K562 (cell line): ENCODE measurements at regions not wholly inside any gene's neighbourhood (a gene's known extent, or its start where the extent isn't known, plus 50 kb on each side); places are given as distances from the start of the nearest gene placed in this dataset.

ENCODE experiments used
- ATAC-seq: fragments of 200-7000 bp; cut with Tn5 transposase; 3 replicates; pipeline ENCODE4 v1.9.1; 2020; ENCODE audit warnings: moderate library complexity
- BruUV-seq: library from RNA; stranded (reverse); fragments of 400-500 nt; replicated peaks from 2 replicates; lab custom pipeline; 2021; lab: Mats Ljungman, UMichigan
- CTCF ChIA-PET: fragments of 300-600 bp; formaldehyde crosslinking; extraction: SDS; loops from one replicate; lab custom pipeline; 2021; ENCODE audit warnings: low intra/inter-chr PET ratio; lab: Yijun Ruan, JAX
- POLR2A ChIA-PET: fragments of 300-600, 350-650 bp; sonication (Branson Sonifier 250); formaldehyde crosslinking; extraction: SDS; loops from one replicate; lab custom pipeline; 2021; ENCODE audit warnings: antibody characterized with exemption, inconsistent platforms; lab: Yijun Ruan, JAX
- DNase-seq, 4 experiments: peaks; one replicate each; pipeline versions ENCODE4 v3.0.0 to v3.0.0-alpha.2; 2011 to 2018; ENCODE audit warnings: low spot score in 3 of 4, mixed read lengths in 3 of 4; ENCODE audit errors: extremely low read depth in 1 of 4
- FAIRE-seq: peaks from 2 replicates; lab custom pipeline; 2011; peaks lifted over from hg19 to GRCh38; lab: Jason Lieb, UNC
- H2AFZ ChIP-seq: 2 replicates; pipeline ENCODE4 v1.6.0; 2011; ENCODE audit warnings: low read depth, low read length, control low read depth, inconsistent platforms
- H3K27ac ChIP-seq: fragments of 200-600 bp; 3 replicates; pipeline ENCODE4 v1.8.0; 2011; ENCODE audit warnings: low read depth, mild to moderate bottlenecking, control low read depth, inconsistent platforms, low read length, moderate library complexity, mixed read lengths; ENCODE audit errors: extremely low read depth
- H3K27me3 ChIP-seq, 2 experiments: fragments of 300-600 bp in 1 of 2; 2 replicates in 1 of 2; 3 replicates in 1 of 2; pipeline versions ENCODE4 v1.6.0 to v1.8.0; 2011; ENCODE audit warnings: inconsistent platforms in 2 of 2, low read length in 2 of 2, mild to moderate bottlenecking in 1 of 2, mixed read lengths in 1 of 2, moderate library complexity in 1 of 2; ENCODE audit not compliant: control insufficient read depth in 2 of 2, insufficient read depth in 2 of 2
- H3K36me3 ChIP-seq: fragments of 300-600 bp; 3 replicates; pipeline ENCODE4 v1.8.0; 2011; ENCODE audit warnings: mild to moderate bottlenecking, low read length, inconsistent platforms; ENCODE audit not compliant: control insufficient read depth, insufficient read depth
- H3K4me1 ChIP-seq, 2 experiments: fragments of 200-600 bp in 1 of 2; replicated peaks in 1 of 2; 2 replicates in 1 of 2; 3 replicates in 1 of 2; pipeline versions ENCODE4 v1.5.1 to v1.8.0; 2011; ENCODE audit warnings: inconsistent platforms in 2 of 2, low read length in 2 of 2, mild to moderate bottlenecking in 1 of 2, mixed read lengths in 1 of 2, moderate library complexity in 1 of 2; ENCODE audit not compliant: control insufficient read depth in 2 of 2, insufficient read depth in 2 of 2
- H3K4me2 ChIP-seq: 2 replicates; pipeline ENCODE4 v1.6.1; 2011; ENCODE audit warnings: low read length, control low read depth, inconsistent platforms, mixed read lengths; ENCODE audit not compliant: insufficient read depth
- H3K4me3 ChIP-seq: fragments of 200-600 bp; sonication (generic), shearing (Covaris generic); 2 replicates; pipeline ENCODE4 v1.5.1; 2016; ENCODE audit warnings: control low read depth, inconsistent platforms
- H3K79me2 ChIP-seq: fragments of 200-600 bp; 3 replicates; pipeline ENCODE4 v1.8.0; 2011; ENCODE audit warnings: low read length, inconsistent platforms; ENCODE audit not compliant: control insufficient read depth, insufficient read depth
- H3K9ac ChIP-seq, 2 experiments: 2 replicates each; pipeline versions ENCODE4 v1.6.0 to v1.6.1; 2011; ENCODE audit warnings: low read depth in 2 of 2, low read length in 2 of 2, control low read depth in 1 of 2, inconsistent platforms in 1 of 2, mild to moderate bottlenecking in 1 of 2, mixed read lengths in 1 of 2; ENCODE audit not compliant: insufficient read depth in 1 of 2
- H3K9me1 ChIP-seq: one replicate; pipeline ENCODE4 v1.6.0; 2011; ENCODE audit warnings: inconsistent platforms, mild to moderate bottlenecking, low read length, moderate library complexity; ENCODE audit not compliant: control insufficient read depth, insufficient read depth
- H3K9me3 ChIP-seq: replicated peaks from 2 replicates; pipeline ENCODE4 v1.5.1; 2011; ENCODE audit warnings: low read depth, low read length, inconsistent platforms; ENCODE audit not compliant: control insufficient read depth, insufficient read depth
- H4K20me1 ChIP-seq: replicated peaks from 2 replicates; pipeline ENCODE4 v1.6.1; 2011; ENCODE audit warnings: low read length, inconsistent platforms, mixed read lengths; ENCODE audit not compliant: control insufficient read depth, insufficient read depth
- ARID1B ChIP-seq: fragments of 450-650 bp; IDR thresholded peaks from 2 replicates; pipeline ENCODE4 v1.6.1; 2016; ENCODE audit warnings: antibody characterized with exemption, mild to moderate bottlenecking, inconsistent platforms
- CREB3 ChIP-seq: fragments of 450-650 bp; conservative IDR thresholded peaks from 2 replicates; pipeline ENCODE4 v1.6.1; 2016; ENCODE audit warnings: missing genetic modification characterization, low read depth, mild to moderate bottlenecking, missing compliant biosample characterization, moderate library complexity
- DEAF1 ChIP-seq: fragments of 450-650 bp; formaldehyde crosslinking; IDR thresholded peaks from 2 replicates; pipeline ENCODE4 v1.4.0; 2020; ENCODE audit warnings: mild to moderate bottlenecking, moderate library complexity
- ELF2 ChIP-seq: fragments of 250-450 bp; sonication (Bioruptor Pico); IDR thresholded peaks from 2 replicates; pipeline ENCODE4 v1.5.0; 2021; ENCODE audit warnings: mild to moderate bottlenecking
- ESRRB ChIP-seq: fragments of 250-450 bp; sonication (Bioruptor Pico); IDR thresholded peaks from 2 replicates; pipeline ENCODE4 v1.5.0; 2020; ENCODE audit warnings: mild to moderate bottlenecking, moderate library complexity, borderline replicate concordance
- FOXA3 ChIP-seq, 2 experiments: fragments of 450-650 bp in 1 of 2; sonication (generic) in 1 of 2; formaldehyde crosslinking; IDR thresholded peaks in 1 of 2; conservative IDR thresholded peaks in 1 of 2; 2 replicates each; pipeline versions ENCODE4 v1.4.0 to v1.8.0; 2020 to 2022; ENCODE audit warnings: mild to moderate bottlenecking in 2 of 2, missing genetic modification reagents in 1 of 2
- MTA2 ChIP-seq: fragments of 450-650 bp; IDR thresholded peaks from 2 replicates; pipeline ENCODE4 v1.6.1; 2016; ENCODE audit warnings: low read depth
- MTA3 ChIP-seq: fragments of 450-650 bp; formaldehyde crosslinking; IDR thresholded peaks from 2 replicates; pipeline ENCODE4 v1.6.1; 2017; ENCODE audit warnings: mild to moderate bottlenecking, borderline replicate concordance
- ZFP30 ChIP-seq: fragments of 250-450 bp; sonication (Bioruptor Pico); IDR thresholded peaks from 2 replicates; pipeline ENCODE4 v1.8.0; 2022; ENCODE audit warnings: moderate library complexity, mild to moderate bottlenecking, inconsistent platforms, borderline replicate concordance
- ZFP36 ChIP-seq: fragments of 150-350 bp; IDR thresholded peaks from 2 replicates; pipeline ENCODE4 v1.6.1; 2018; ENCODE audit warnings: low read length, low read depth; ENCODE audit not compliant: partially characterized antibody
- WGBS: fragments of 100-300 bp; shearing (Covaris generic); methylation state at CpG from one replicate; pipeline ENCODE4 v1.1.6; 2016; ENCODE audit warnings: low coverage, mixed read lengths; ENCODE audit not compliant: insufficient coverage; ENCODE audit errors: missing lambda C conversion rate; 5-methylcytosine and 5-hydroxymethylcytosine counted together
- in situ Hi-C: fragments of 300-500 bp; cut with MboI; formaldehyde crosslinking; loops from 4 replicates; pipeline ENCODE4 v1.15.0; 2018; ENCODE audit warnings: inconsistent platforms, mixed read lengths
- intact Hi-C: fragments of 100-400 bp; cut with micrococcal nuclease; formaldehyde crosslinking; loops from 2 replicates; pipeline ENCODE4 v1.14.2; 2022
- TF ChIP-seq, protein P1 (sequence below), 2 experiments: fragments of 250-450 bp in 1 of 2; fragments of 450-650 bp in 1 of 2; sonication (Bioruptor Pico) in 1 of 2; IDR thresholded peaks; 2 replicates each; pipeline versions ENCODE4 v1.6.1 to v1.8.0; 2016 to 2021; ENCODE audit warnings: mild to moderate bottlenecking in 2 of 2, moderate library complexity in 2 of 2, missing compliant biosample characterization in 1 of 2, missing genetic modification characterization in 1 of 2
- TF ChIP-seq, protein P2 (sequence below): sonication (generic); formaldehyde crosslinking; IDR thresholded peaks from 2 replicates; pipeline ENCODE4 v1.5.0; 2020; ENCODE audit warnings: missing genetic modification reagents

DNA sequence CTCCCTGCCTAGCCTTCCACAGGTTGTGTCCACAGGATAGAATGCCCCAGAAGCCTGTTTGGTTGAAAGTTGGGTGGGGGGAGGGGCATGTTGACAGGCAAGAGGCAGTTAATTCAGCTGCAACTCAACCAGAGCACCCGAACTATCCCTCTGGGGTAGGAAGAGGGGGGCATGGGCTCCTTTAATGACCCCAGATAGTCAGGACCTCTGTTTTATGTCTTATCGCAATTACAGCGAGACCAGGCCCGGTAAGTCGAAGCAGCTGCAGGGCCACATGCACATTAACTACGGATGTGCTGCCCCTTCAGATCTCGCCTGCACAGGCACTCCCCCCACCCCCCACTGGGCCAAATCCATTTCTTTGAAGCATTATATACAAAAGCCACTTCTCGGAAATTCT lies 363.8 kb upstream of the HNRNPA3 start (continued):
- no peak for TF ChIP-seq MTA2
- no peak for TF ChIP-seq ARID1B
- TF ChIP-seq, protein P1, sequence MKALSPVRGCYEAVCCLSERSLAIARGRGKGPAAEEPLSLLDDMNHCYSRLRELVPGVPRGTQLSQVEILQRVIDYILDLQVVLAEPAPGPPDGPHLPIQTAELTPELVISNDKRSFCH (CRISPR knock-in tag; IDR thresholded peaks at IDR 0.05): no peak
- TF ChIP-seq, protein P1 (tag; IDR thresholded peaks at IDR 0.05): no peak
- TF ChIP-seq CREB3 (tag): no peak
- TF ChIP-seq, all 486 proteins: peak for 0

- H3K36me3 ChIP-seq: no peaks in the 10 kb centered on the region
- FAIRE-seq: no peak
- H3K9me1 ChIP-seq: no peaks in the 10 kb centered on the region
- no peak overlapping the region for H3K4me3 ChIP-seq
- no TSS peak for BruUV-seq
- 0% methylated on average over 2 of the region's 2 CpGs for WGBS
- intact Hi-C loops: no loop called here
- H3K9me3 ChIP-seq: no peaks in the 10 kb centered on the region
- H3K9ac ChIP-seq: no peak overlapping the region
- H3K4me1 ChIP-seq: no peaks in the 10 kb centered on the region
- no peaks in the 10 kb centered on the region for H3K27me3 ChIP-seq
- no peak for ATAC-seq
- CTCF ChIA-PET: no interaction called here
- DNase-seq: no peak
- no peaks in the 10 kb centered on the region for H4K20me1 ChIP-seq
- no peak overlapping the region for H3K27ac ChIP-seq
- no peak overlapping the region for H2AFZ ChIP-seq
- TF ChIP-seq ZFP36: no peak
- TF ChIP-seq ZFP30: no peak
- no peak for TF ChIP-seq ESRRB (CRISPR knock-in tag)
- TF ChIP-seq ELF2 (CRISPR knock-in tag): no peak
- TF ChIP-seq DEAF1 (CRISPR knock-in tag): no peak
- TF ChIP-seq FOXA3 (CRISPR knock-in tag; conservative IDR thresholded peaks at IDR 0.05 in 1 of 2, IDR thresholded peaks at IDR 0.05 in 1 of 2): no peak
- no peak for TF ChIP-seq MTA3
- TF ChIP-seq, protein P2, sequence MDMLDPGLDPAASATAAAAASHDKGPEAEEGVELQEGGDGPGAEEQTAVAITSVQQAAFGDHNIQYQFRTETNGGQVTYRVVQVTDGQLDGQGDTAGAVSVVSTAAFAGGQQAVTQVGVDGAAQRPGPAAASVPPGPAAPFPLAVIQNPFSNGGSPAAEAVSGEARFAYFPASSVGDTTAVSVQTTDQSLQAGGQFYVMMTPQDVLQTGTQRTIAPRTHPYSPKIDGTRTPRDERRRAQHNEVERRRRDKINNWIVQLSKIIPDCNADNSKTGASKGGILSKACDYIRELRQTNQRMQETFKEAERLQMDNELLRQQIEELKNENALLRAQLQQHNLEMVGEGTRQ (CRISPR knock-in tag): no peak
- TF ChIP-seq, all 486 proteins: peak for 0
- H3K79me2 ChIP-seq: no peaks in the 10 kb centered on the region
- H3K4me2 ChIP-seq: no peak overlapping the region
- POLR2A ChIA-PET: no interaction called here
- in situ Hi-C loops: no loop called here
Measured at GRCh38 chr2:176851200-176851888, 361.2 kb upstream of the HNRNPA3 start.
